GM13977 (cell line): ENCODE measurements at regions not wholly inside any gene's neighbourhood (a gene's known extent, or its start where the extent isn't known, plus 50 kb on each side); places are given as distances from the start of the nearest gene placed in this dataset.
"Not testable (repeated sequence)": the region's sequence is repeated elsewhere in the genome, so short reads cannot be mapped to it uniquely, and the experiment has no call there.

Experiments used
- DNase-seq: peaks from one replicate; pipeline ENCODE4 v3.0.0; 2012; ENCODE audit warnings: low spot score
- CTCF ChIP-seq: IDR thresholded peaks from 2 replicates; pipeline ENCODE4 v1.5.1; 2012; ENCODE audit warnings: mild to moderate bottlenecking, control low read depth; ENCODE audit not compliant: insufficient read depth; ENCODE audit errors: extremely low read depth, missing control alignments
- in situ Hi-C: fragments of 300-500 bp; cut with MboI; formaldehyde crosslinking; loops from one replicate; pipeline ENCODE4 v1.12.0; 2022; ENCODE audit warnings: low sequenced_read_pairs, low pct_unique_long_range_greater_than_20kb, mixed read lengths, inconsistent platforms; ENCODE audit not compliant: unreplicated experiment

- no peak for DNase-seq
- in situ Hi-C loops: no loop called here
- no peak for TF ChIP-seq CTCF
These were observed 123.0 kb upstream of the GRIA1 start for GRCh38 chr5:153367466-153367865.

- TF ChIP-seq CTCF: no peak
- DNase-seq: no peak
- in situ Hi-C loops: no loop called here
These were observed 117.9 kb upstream of the GRIA1 start for GRCh38 chr5:153372425-153373129.

GRCh38 chr5:153373130-153373498 lies 117.4 kb upstream of the GRIA1 start:
- no peak for TF ChIP-seq CTCF
- DNase-seq: no peak
- in situ Hi-C loops: no loop called here

GRCh38 chr5:153381630-153382029 lies 108.8 kb upstream of the GRIA1 start:
- DNase-seq, in situ Hi-C loops: not testable (repeated sequence)

GRCh38 chr5:153390569-153390968 lies 99.9 kb upstream of the GRIA1 start:
- DNase-seq: no peak
- no peak for TF ChIP-seq CTCF
- in situ Hi-C loops: no loop called here

GRCh38 chr5:153399595-153399994 lies 90.9 kb upstream of the GRIA1 start:
- in situ Hi-C loops: no loop called here
- no peak for TF ChIP-seq CTCF
- DNase-seq: no peak

GRCh38 chr5:153400931-153401330 lies 89.5 kb upstream of the GRIA1 start:
- DNase-seq: no peak
- no peak for TF ChIP-seq CTCF
- in situ Hi-C loops: no loop called here
